Ishikawa (cell line): ENCODE measurements at regions not wholly inside any gene's neighbourhood (a gene's known extent, or its start where the extent isn't known, plus 50 kb on each side); places are given as distances from the start of the nearest gene placed in this dataset.

Experiments used
- CEBPB ChIP-seq: IDR thresholded peaks from 2 replicates; pipeline ENCODE4 v1.6.1; 2012
- CREB1 ChIP-seq: IDR thresholded peaks from 2 replicates; pipeline ENCODE4 v1.6.1; 2012; ENCODE audit warnings: low read depth
- EGR1 ChIP-seq: IDR thresholded peaks from 2 replicates; pipeline ENCODE4 v1.6.1; 2012
- EP300 ChIP-seq: IDR thresholded peaks from 2 replicates; pipeline ENCODE4 v1.6.1; 2012; ENCODE audit warnings: borderline replicate concordance
- FOXM1 ChIP-seq: IDR thresholded peaks from 2 replicates; pipeline ENCODE4 v1.6.1; 2012; ENCODE audit warnings: low read depth, borderline replicate concordance
- MAX ChIP-seq: IDR thresholded peaks from 2 replicates; pipeline ENCODE4 v1.6.1; 2012
- NFIC ChIP-seq: IDR thresholded peaks from 2 replicates; pipeline ENCODE4 v1.6.1; 2012
- RAD21 ChIP-seq: IDR thresholded peaks from 2 replicates; pipeline ENCODE4 v1.6.1; 2012; ENCODE audit warnings: low read depth
- TAF1 ChIP-seq: IDR thresholded peaks from 2 replicates; pipeline ENCODE4 v1.6.1; 2012; ENCODE audit warnings: low read depth, mild to moderate bottlenecking
- TCF12 ChIP-seq: IDR thresholded peaks from 2 replicates; pipeline ENCODE4 v1.6.1; 2012; ENCODE audit warnings: low read depth
- TEAD4 ChIP-seq: IDR thresholded peaks from 2 replicates; pipeline ENCODE4 v1.6.1; 2012
- USF1 ChIP-seq: IDR thresholded peaks from 2 replicates; pipeline ENCODE4 v1.6.1; 2012
- YY1 ChIP-seq: IDR thresholded peaks from 2 replicates; pipeline ENCODE4 v1.6.1; 2012; ENCODE audit warnings: low read depth
- ZBTB7A ChIP-seq: IDR thresholded peaks from 2 replicates; pipeline ENCODE4 v1.6.1; 2012; ENCODE audit warnings: low read depth
- TF ChIP-seq, protein P1 (sequence below): IDR thresholded peaks from 2 replicates; pipeline ENCODE4 v1.6.1; 2012; ENCODE audit warnings: low read depth, mild to moderate bottlenecking

- no peak for TF ChIP-seq EGR1
- no peak for TF ChIP-seq YY1
- TF ChIP-seq RAD21: no peak
These were observed 57.0 kb downstream of the SMIM38 start for GRCh38 chr11:69212798-69213110.

GRCh38 chr11:69213316-69213715 lies 57.6 kb downstream of the SMIM38 start:
- TF ChIP-seq YY1: no peak
- TF ChIP-seq, protein P1, sequence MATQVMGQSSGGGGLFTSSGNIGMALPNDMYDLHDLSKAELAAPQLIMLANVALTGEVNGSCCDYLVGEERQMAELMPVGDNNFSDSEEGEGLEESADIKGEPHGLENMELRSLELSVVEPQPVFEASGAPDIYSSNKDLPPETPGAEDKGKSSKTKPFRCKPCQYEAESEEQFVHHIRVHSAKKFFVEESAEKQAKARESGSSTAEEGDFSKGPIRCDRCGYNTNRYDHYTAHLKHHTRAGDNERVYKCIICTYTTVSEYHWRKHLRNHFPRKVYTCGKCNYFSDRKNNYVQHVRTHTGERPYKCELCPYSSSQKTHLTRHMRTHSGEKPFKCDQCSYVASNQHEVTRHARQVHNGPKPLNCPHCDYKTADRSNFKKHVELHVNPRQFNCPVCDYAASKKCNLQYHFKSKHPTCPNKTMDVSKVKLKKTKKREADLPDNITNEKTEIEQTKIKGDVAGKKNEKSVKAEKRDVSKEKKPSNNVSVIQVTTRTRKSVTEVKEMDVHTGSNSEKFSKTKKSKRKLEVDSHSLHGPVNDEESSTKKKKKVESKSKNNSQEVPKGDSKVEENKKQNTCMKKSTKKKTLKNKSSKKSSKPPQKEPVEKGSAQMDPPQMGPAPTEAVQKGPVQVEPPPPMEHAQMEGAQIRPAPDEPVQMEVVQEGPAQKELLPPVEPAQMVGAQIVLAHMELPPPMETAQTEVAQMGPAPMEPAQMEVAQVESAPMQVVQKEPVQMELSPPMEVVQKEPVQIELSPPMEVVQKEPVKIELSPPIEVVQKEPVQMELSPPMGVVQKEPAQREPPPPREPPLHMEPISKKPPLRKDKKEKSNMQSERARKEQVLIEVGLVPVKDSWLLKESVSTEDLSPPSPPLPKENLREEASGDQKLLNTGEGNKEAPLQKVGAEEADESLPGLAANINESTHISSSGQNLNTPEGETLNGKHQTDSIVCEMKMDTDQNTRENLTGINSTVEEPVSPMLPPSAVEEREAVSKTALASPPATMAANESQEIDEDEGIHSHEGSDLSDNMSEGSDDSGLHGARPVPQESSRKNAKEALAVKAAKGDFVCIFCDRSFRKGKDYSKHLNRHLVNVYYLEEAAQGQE: no peak
- TF ChIP-seq CREB1: no peak
- no peak for TF ChIP-seq ZBTB7A
- TF ChIP-seq MAX: no peak
- no peak for TF ChIP-seq RAD21
- no peak for TF ChIP-seq NFIC
- no peak for TF ChIP-seq USF1
- TF ChIP-seq EP300: no peak
- no peak for TF ChIP-seq EGR1
- no peak for TF ChIP-seq TCF12
- TF ChIP-seq CEBPB: no peak

DNA sequence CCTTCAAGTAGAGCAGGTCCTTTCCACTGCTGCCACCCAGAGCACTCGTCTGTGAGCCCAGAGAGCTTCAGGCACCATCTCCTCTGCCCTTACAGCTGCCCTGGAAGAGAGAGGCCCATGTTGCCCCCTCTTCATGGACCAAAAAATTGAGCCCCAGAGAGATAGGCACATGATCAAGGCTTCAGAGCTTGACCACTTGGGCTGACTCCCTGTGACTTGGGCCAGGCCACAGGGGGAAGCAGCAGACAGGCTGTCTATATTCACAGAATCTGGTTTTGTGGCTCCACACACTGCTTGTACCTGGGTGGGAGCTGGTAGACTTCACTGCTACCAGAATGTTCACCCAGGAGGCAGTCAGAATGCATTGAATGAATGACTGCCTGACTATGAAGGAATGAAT lies 58.2 kb downstream of the SMIM38 start:
- TF ChIP-seq TAF1 (no peak), ZBTB7A (no peak)

GRCh38 chr11:69215216-69215615 lies 59.5 kb downstream of the SMIM38 start:
- TF ChIP-seq CREB1 (no peak), NFIC (no peak), YY1 (no peak), ZBTB7A (no peak), EP300 (no peak), CEBPB (no peak), MAX (no peak)

DNA sequence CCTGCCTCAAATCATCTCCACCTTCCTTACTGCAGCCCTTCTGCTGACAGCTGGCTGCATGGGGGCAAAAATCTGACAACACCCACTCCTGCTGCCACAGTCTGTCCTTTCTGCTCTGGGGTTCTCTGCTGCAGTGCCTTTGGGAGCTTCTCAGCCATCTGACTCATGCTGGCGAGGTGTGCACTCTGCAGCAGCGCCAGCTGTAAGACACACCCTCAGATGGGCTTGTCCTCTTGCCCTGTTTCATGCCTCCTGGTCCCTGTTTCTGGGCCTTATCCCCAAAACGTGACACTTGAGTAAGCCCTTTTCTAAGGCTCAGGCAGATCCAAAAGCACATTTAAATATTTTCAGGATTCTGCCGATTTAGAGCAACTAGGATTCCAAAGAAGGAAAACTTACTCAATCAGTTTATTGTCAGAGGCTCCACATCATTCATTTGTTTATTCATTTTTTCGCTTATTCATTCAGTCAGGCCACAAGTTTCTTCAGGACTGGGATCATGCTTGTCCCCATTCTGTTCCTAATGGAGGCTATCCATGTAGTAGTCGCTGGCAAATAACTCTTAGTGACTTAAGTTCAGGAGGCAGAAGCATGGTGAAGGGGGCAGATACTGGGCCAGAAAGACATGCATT lies 60.2 kb downstream of the SMIM38 start:
- TF ChIP-seq TEAD4 (no peak), TCF12 (no peak), USF1 (no peak), ZBTB7A (no peak), FOXM1 (no peak)
- TF ChIP-seq, protein P1: no peak

DNA sequence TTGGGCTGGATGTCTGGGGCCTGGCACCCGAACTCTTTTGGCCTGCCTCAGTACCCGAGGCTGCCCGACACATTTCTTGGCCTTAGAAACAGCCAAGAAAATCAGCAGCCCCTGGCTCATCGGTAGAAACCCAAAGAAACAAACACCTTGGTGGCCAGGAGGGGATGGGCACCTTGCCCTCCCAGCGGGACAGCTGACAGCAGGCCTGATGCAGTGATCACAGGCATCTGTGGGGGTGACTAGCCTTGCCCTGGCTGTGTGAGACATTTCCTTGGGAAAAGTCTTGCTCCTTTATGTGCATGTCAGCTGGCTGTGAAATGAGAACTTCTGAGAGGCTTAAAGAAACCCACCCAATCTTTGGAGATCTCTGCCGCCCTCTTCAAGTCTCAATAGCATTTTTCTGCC lies 60.9 kb downstream of the SMIM38 start:
- no peak for TF ChIP-seq TAF1
- no peak for TF ChIP-seq TEAD4
- no peak for TF ChIP-seq YY1
- no peak for TF ChIP-seq TCF12
- TF ChIP-seq ZBTB7A: no peak
- TF ChIP-seq CREB1: no peak

DNA sequence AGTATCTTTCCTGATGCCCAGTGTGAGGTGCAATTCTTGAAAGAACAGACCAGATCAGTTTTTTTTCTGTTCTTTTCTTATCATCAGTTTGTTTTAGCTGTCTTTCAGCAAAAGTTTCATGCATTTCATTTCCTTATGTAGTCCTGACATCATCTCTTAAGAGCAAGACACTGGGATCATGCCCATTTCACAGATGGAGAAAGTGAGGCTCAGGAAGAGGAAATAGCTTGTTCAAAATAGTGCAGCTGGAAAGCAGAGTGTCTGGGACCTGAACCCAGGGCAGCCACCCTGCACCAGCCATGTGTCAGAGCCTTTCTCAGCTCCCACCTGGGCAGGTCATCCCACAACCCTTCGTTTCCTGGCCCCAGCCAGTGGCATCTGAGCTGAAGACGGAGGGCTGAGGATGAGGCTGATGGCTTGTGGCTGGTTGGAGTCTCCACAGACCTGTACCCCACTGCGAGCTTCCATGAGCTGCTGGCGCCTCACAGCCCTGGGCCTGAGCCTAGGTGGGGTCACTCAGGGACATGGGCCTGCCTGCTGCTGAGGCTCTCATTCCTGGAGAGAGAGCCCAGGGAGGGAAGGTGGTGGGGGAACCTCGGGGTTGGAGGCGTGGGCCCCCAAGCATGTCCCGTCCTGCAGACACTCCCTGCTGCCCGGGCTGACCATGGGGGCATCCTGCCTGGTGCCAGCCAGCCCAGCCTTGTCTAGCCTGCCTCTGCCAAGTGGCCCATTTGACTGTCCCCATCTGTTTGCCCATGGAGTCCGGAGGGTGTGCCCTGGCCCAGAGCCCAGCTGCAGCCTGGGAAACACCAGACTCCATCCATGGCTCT lies 61.8 kb downstream of the SMIM38 start:
- TF ChIP-seq NFIC (peak; percentile 64), CREB1 (no peak)
